ENCODE measurements at regions not wholly inside any gene's neighbourhood (a gene's known extent, or its start where the extent isn't known, plus 50 kb on each side); places are given as distances from the start of the nearest gene placed in this dataset.

GRCh38 chr5:111993242-111993641 lies 236.2 kb upstream of the NREP start:
- no peaks in the 10 kb centered on the region for H3K27me3 ChIP-seq
- DNase-seq (no peak), ATAC-seq (no peak)
- WGBS, 2 donors: 52% methylated on average over 2 of the region's 2 CpGs
- no peaks in the 10 kb centered on the region for H3K4me1 ChIP-seq
- peaks cover 0 to 4% (median 0%) of the 10 kb centered on the region in 3 donors for H3K9me3 ChIP-seq
- H3K4me3 ChIP-seq: no peak overlapping the region
- intact Hi-C loops (cut with DNase I): no loop called here
- no peak overlapping the region for H3K27ac ChIP-seq
- TF ChIP-seq, protein P1, sequence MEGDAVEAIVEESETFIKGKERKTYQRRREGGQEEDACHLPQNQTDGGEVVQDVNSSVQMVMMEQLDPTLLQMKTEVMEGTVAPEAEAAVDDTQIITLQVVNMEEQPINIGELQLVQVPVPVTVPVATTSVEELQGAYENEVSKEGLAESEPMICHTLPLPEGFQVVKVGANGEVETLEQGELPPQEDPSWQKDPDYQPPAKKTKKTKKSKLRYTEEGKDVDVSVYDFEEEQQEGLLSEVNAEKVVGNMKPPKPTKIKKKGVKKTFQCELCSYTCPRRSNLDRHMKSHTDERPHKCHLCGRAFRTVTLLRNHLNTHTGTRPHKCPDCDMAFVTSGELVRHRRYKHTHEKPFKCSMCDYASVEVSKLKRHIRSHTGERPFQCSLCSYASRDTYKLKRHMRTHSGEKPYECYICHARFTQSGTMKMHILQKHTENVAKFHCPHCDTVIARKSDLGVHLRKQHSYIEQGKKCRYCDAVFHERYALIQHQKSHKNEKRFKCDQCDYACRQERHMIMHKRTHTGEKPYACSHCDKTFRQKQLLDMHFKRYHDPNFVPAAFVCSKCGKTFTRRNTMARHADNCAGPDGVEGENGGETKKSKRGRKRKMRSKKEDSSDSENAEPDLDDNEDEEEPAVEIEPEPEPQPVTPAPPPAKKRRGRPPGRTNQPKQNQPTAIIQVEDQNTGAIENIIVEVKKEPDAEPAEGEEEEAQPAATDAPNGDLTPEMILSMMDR (IDR thresholded peaks at IDR 0.05): no peak
- no peak for TF ChIP-seq POLR2A (IDR thresholded peaks at IDR 0.05)
- H3K36me3 ChIP-seq (replicated peaks in 1 of 2; ENCODE audit: insufficient read depth in 1 of 2, low read depth in 2 of 2): no peaks in the 10 kb centered on the region

DNA sequence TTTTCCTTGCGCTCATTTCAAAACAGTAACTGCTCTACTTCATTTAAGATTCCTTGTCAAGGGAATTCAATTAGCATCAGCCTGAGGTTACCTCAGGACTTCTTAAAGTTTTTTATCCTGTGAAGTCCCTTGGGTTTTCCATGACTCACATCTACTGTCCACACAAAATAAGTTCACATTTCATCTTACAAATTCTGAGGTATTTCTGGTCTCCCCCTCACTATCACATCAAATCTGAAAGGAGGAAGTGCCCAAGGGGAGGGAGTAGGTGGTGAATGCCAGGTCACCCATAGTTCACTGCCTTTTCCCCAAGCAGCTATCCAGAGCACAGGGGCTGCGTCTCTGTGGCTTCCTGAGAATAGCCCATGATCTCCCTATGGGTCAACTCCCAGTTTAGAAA lies 227.1 kb upstream of the NREP start:
- 77 to 83% methylated on average over 2 of the region's 2 CpGs for WGBS, 2 donors
- H3K36me3 ChIP-seq (replicated peaks in 1 of 2; ENCODE audit: insufficient read depth in 1 of 2, low read depth in 2 of 2): no peaks in the 10 kb centered on the region
- no peaks in the 10 kb centered on the region for H3K9me3 ChIP-seq
- ATAC-seq (no peak), DNase-seq (no peak)
- H3K27me3 ChIP-seq: no peaks in the 10 kb centered on the region
- TF ChIP-seq, protein P1 (IDR thresholded peaks at IDR 0.05): no peak
- TF ChIP-seq POLR2A (IDR thresholded peaks at IDR 0.05): no peak
- no peak overlapping the region for H3K27ac ChIP-seq
- intact Hi-C loops (cut with DNase I): no loop called here
- no peak overlapping the region for H3K4me3 ChIP-seq
- H3K4me1 ChIP-seq: no peaks in the 10 kb centered on the region

DNA sequence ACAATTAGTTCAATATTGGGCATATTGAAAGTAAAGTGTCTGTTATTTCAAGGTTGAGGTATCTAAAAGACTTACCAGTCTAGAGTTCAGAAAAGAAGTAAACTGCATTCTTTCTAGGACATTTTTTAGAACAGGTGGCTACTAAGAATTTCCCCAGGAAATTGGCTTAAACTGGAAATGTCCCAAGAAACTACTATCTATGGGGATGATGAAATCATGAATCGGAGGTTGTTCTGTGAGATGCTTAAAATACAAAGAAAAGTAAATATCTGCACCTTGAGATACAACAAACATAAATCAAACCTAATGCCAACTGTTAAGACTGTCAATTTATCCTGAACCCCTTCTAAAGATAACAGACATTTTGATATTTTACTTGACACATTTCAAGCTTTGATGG lies 226.5 kb upstream of the NREP start:
- H3K9me3 ChIP-seq: no peaks in the 10 kb centered on the region
- DNase-seq (no peak), ATAC-seq (no peak)
- H3K4me3 ChIP-seq: no peak overlapping the region
- TF ChIP-seq, protein P1 (IDR thresholded peaks at IDR 0.05): no peak
- TF ChIP-seq POLR2A (IDR thresholded peaks at IDR 0.05): no peak
- H3K27ac ChIP-seq: no peak overlapping the region
- intact Hi-C loops (cut with DNase I): no loop called here
- WGBS, 2 donors: 24 to 32% methylated on average over 1 of the region's 1 CpG
- no peaks in the 10 kb centered on the region for H3K27me3 ChIP-seq
- H3K4me1 ChIP-seq: no peaks in the 10 kb centered on the region
- H3K36me3 ChIP-seq (replicated peaks in 1 of 2; ENCODE audit: insufficient read depth in 1 of 2, low read depth in 2 of 2): no peaks in the 10 kb centered on the region

- no peaks in the 10 kb centered on the region for H3K4me1 ChIP-seq
- TF ChIP-seq, protein P1 (IDR thresholded peaks at IDR 0.05): no peak
- TF ChIP-seq POLR2A (IDR thresholded peaks at IDR 0.05): no peak
- ATAC-seq: no peak
- intact Hi-C loops (cut with DNase I): no loop called here
- no peak overlapping the region for H3K27ac ChIP-seq
- no peaks in the 10 kb centered on the region for H3K36me3 ChIP-seq (replicated peaks in 1 of 2; ENCODE audit: insufficient read depth in 1 of 2, low read depth in 2 of 2)
- no peak overlapping the region for H3K4me3 ChIP-seq
- no peaks in the 10 kb centered on the region for H3K27me3 ChIP-seq
- no peak for DNase-seq
- WGBS, 2 donors: 84 to 91% methylated on average over 2 of the region's 2 CpGs
- no peaks in the 10 kb centered on the region for H3K9me3 ChIP-seq
Measured at GRCh38 chr5:111977436-111977829, 220.4 kb upstream of the NREP start.

GRCh38 chr5:111976705-111977435 lies 219.9 kb upstream of the NREP start:
- Histone ChIP-seq H3K36me3 (replicated peaks in 1 of 2; ENCODE audit: insufficient read depth in 1 of 2, low read depth in 2 of 2) (no peaks in the 10 kb centered on the region), H3K9me3 (no peaks in the 10 kb centered on the region), H3K4me3 (no peak overlapping the region), H3K27me3 (no peaks in the 10 kb centered on the region), H3K27ac (no peak overlapping the region), H3K4me1 (no peaks in the 10 kb centered on the region)
- intact Hi-C loops (cut with DNase I): no loop called here
- TF ChIP-seq, protein P1 (IDR thresholded peaks at IDR 0.05): no peak
- no peak for TF ChIP-seq POLR2A (IDR thresholded peaks at IDR 0.05)
- no peak for ATAC-seq
- 70 to 90% methylated on average over 2 of the region's 2 CpGs for WGBS, 2 donors
- DNase-seq: no peak
